ENCODE measurements at regions not wholly inside any gene's neighbourhood (a gene's known extent, or its start where the extent isn't known, plus 50 kb on each side); places are given as distances from the start of the nearest gene placed in this dataset.

DNA sequence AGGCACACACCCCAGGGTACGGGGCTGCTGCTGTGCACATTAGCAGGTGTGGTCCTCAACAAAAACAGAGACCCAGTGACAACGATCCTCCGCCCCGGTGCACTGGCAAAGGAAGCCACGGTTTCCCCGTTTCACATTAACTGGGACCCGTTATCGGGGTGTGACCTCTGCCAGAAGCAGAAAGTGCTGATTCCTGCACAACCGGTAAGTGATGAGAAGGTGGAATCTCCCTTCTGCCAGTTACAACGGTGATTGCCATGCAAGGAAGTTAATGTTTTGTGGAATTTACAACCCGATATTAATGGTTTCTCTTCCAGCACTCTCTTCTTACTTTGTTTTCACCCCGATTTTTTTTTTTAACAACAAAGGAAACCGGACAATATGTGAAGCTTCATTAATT, 294.9 kb upstream of the IRX1 start (continued):
- TF ChIP-seq, protein P1, sequence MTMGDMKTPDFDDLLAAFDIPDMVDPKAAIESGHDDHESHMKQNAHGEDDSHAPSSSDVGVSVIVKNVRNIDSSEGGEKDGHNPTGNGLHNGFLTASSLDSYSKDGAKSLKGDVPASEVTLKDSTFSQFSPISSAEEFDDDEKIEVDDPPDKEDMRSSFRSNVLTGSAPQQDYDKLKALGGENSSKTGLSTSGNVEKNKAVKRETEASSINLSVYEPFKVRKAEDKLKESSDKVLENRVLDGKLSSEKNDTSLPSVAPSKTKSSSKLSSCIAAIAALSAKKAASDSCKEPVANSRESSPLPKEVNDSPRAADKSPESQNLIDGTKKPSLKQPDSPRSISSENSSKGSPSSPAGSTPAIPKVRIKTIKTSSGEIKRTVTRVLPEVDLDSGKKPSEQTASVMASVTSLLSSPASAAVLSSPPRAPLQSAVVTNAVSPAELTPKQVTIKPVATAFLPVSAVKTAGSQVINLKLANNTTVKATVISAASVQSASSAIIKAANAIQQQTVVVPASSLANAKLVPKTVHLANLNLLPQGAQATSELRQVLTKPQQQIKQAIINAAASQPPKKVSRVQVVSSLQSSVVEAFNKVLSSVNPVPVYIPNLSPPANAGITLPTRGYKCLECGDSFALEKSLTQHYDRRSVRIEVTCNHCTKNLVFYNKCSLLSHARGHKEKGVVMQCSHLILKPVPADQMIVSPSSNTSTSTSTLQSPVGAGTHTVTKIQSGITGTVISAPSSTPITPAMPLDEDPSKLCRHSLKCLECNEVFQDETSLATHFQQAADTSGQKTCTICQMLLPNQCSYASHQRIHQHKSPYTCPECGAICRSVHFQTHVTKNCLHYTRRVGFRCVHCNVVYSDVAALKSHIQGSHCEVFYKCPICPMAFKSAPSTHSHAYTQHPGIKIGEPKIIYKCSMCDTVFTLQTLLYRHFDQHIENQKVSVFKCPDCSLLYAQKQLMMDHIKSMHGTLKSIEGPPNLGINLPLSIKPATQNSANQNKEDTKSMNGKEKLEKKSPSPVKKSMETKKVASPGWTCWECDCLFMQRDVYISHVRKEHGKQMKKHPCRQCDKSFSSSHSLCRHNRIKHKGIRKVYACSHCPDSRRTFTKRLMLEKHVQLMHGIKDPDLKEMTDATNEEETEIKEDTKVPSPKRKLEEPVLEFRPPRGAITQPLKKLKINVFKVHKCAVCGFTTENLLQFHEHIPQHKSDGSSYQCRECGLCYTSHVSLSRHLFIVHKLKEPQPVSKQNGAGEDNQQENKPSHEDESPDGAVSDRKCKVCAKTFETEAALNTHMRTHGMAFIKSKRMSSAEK (CRISPR knock-in tag; IDR thresholded peaks at IDR 0.05; ENCODE audit: borderline replicate concordance): no peak

DNA sequence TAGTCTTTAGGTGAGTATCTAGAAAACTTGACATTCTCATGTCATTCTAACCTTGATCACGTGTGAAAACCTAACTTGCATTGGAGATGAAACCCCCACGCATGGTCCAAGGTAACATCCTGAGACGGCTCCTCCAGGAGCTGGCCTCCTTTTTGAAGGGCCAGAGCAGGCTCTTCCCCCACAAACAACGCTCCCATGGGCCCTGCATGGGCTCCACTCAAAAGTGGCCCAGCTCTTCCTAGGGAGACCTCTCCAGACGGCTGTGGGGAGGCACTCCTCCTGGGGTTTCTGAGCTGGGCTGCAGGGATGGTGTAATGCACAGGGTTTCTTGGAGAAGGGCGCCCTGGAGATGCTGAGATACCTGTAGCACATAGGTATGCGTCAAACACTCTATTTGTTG, 296.2 kb upstream of the IRX1 start:
- DNase-seq (ENCODE audit: low spot score) (no peak), ATAC-seq (no peak)
- POLR2A ChIA-PET: no interaction called here
- CTCF ChIA-PET: no interaction called here
- H3K4me3 Mint-ChIP-seq: no peak overlapping the region
- TF ChIP-seq JAZF1 (CRISPR knock-in tag; IDR thresholded peaks at IDR 0.05) (no peak), MXD4 (CRISPR knock-in tag; IDR thresholded peaks at IDR 0.05; ENCODE audit: borderline replicate concordance) (no peak)
- TF ChIP-seq, protein P2, sequence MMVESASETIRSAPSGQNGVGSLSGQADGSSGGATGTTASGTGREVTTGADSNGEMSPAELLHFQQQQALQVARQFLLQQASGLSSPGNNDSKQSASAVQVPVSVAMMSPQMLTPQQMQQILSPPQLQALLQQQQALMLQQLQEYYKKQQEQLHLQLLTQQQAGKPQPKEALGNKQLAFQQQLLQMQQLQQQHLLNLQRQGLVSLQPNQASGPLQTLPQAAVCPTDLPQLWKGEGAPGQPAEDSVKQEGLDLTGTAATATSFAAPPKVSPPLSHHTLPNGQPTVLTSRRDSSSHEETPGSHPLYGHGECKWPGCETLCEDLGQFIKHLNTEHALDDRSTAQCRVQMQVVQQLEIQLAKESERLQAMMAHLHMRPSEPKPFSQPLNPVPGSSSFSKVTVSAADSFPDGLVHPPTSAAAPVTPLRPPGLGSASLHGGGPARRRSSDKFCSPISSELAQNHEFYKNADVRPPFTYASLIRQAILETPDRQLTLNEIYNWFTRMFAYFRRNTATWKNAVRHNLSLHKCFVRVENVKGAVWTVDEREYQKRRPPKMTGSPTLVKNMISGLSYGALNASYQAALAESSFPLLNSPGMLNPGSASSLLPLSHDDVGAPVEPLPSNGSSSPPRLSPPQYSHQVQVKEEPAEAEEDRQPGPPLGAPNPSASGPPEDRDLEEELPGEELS (CRISPR knock-in tag; IDR thresholded peaks at IDR 0.05): no peak
- TF ChIP-seq, protein P3, sequence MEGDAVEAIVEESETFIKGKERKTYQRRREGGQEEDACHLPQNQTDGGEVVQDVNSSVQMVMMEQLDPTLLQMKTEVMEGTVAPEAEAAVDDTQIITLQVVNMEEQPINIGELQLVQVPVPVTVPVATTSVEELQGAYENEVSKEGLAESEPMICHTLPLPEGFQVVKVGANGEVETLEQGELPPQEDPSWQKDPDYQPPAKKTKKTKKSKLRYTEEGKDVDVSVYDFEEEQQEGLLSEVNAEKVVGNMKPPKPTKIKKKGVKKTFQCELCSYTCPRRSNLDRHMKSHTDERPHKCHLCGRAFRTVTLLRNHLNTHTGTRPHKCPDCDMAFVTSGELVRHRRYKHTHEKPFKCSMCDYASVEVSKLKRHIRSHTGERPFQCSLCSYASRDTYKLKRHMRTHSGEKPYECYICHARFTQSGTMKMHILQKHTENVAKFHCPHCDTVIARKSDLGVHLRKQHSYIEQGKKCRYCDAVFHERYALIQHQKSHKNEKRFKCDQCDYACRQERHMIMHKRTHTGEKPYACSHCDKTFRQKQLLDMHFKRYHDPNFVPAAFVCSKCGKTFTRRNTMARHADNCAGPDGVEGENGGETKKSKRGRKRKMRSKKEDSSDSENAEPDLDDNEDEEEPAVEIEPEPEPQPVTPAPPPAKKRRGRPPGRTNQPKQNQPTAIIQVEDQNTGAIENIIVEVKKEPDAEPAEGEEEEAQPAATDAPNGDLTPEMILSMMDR (IDR thresholded peaks at IDR 0.05): no peak
- TF ChIP-seq, protein P4, sequence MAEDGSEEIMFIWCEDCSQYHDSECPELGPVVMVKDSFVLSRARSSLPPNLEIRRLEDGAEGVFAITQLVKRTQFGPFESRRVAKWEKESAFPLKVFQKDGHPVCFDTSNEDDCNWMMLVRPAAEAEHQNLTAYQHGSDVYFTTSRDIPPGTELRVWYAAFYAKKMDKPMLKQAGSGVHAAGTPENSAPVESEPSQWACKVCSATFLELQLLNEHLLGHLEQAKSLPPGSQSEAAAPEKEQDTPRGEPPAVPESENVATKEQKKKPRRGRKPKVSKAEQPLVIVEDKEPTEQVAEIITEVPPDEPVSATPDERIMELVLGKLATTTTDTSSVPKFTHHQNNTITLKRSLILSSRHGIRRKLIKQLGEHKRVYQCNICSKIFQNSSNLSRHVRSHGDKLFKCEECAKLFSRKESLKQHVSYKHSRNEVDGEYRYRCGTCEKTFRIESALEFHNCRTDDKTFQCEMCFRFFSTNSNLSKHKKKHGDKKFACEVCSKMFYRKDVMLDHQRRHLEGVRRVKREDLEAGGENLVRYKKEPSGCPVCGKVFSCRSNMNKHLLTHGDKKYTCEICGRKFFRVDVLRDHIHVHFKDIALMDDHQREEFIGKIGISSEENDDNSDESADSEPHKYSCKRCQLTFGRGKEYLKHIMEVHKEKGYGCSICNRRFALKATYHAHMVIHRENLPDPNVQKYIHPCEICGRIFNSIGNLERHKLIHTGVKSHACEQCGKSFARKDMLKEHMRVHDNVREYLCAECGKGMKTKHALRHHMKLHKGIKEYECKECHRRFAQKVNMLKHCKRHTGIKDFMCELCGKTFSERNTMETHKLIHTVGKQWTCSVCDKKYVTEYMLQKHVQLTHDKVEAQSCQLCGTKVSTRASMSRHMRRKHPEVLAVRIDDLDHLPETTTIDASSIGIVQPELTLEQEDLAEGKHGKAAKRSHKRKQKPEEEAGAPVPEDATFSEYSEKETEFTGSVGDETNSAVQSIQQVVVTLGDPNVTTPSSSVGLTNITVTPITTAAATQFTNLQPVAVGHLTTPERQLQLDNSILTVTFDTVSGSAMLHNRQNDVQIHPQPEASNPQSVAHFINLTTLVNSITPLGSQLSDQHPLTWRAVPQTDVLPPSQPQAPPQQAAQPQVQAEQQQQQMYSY (CRISPR knock-in tag; IDR thresholded peaks at IDR 0.05): no peak
- peaks cover 10% of the 10 kb centered on the region for H3K4me1 Mint-ChIP-seq
- H3K27me3 Mint-ChIP-seq (ENCODE audit: low read depth): no peaks in the 10 kb centered on the region
- H3K9me3 Mint-ChIP-seq: peaks cover 12% of the 10 kb centered on the region
- no peak overlapping the region for H3K27ac Mint-ChIP-seq
- H3K36me3 Mint-ChIP-seq: peaks cover 8% of the 10 kb centered on the region

DNA sequence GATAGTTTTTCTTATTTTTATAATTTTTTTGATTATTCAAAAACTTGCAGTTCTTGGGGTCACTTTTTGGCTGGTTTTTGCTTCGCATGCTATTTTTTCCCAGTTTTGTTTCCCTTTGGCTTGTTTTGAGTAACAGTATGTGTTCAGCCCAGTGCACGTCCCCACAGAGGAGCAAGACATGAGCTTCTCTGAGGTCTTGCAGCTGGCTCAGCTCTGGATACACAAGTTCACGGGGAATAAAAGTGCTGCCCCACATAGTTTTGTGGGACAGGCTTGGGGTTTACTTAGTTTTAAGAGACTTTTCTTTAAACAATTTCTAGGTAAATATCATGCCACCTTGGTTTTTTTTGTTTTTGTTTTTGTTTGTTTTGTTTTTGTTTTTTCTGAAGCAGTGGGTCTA, 297.8 kb upstream of the IRX1 start:
- ATAC-seq (no peak), DNase-seq (ENCODE audit: low spot score) (no peak)
- Mint-ChIP-seq H3K27ac (no peak overlapping the region), H3K36me3 (peaks cover 8% of the 10 kb centered on the region), H3K27me3 (ENCODE audit: low read depth) (no peaks in the 10 kb centered on the region), H3K4me3 (no peak overlapping the region), H3K9me3 (peaks cover 22% of the 10 kb centered on the region), H3K4me1 (peaks cover 10% of the 10 kb centered on the region)
- ChIA-PET CTCF (no interaction called here), POLR2A (no interaction called here)
- no peak for TF ChIP-seq SMAD4 (CRISPR knock-in tag; IDR thresholded peaks at IDR 0.05)
- TF ChIP-seq FOXJ3 (CRISPR knock-in tag; IDR thresholded peaks at IDR 0.05; ENCODE audit: borderline replicate concordance): no peak
- TF ChIP-seq SP1 (CRISPR knock-in tag; conservative IDR thresholded peaks at IDR 0.05): no peak
- TF ChIP-seq, protein P5, sequence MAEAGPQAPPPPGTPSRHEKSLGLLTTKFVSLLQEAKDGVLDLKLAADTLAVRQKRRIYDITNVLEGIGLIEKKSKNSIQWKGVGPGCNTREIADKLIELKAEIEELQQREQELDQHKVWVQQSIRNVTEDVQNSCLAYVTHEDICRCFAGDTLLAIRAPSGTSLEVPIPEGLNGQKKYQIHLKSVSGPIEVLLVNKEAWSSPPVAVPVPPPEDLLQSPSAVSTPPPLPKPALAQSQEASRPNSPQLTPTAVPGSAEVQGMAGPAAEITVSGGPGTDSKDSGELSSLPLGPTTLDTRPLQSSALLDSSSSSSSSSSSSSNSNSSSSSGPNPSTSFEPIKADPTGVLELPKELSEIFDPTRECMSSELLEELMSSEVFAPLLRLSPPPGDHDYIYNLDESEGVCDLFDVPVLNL (CRISPR knock-in tag; IDR thresholded peaks at IDR 0.05; ENCODE audit: borderline replicate concordance, low read depth): no peak
- TF ChIP-seq ZNF317 (CRISPR knock-in tag; IDR thresholded peaks at IDR 0.05; ENCODE audit: borderline replicate concordance, low read depth): no peak
- TF ChIP-seq NFATC4 (CRISPR knock-in tag; IDR thresholded peaks at IDR 0.05): no peak

Measured in WTC11 (cell line).